HCT116 (cell line): ENCODE measurements at regions not wholly inside any gene's neighbourhood (a gene's known extent, or its start where the extent isn't known, plus 50 kb on each side); places are given as distances from the start of the nearest gene placed in this dataset.
"Not testable (repeated sequence)": the region's sequence is repeated elsewhere in the genome, so short reads cannot be mapped to it uniquely, and the experiment has no call there.

Source experiments
- EZH2 ChIP-seq: fragments of 200-600 bp; sonication (generic); IDR thresholded peaks from 2 replicates; pipeline ENCODE4 v1.6.1; 2017; ENCODE audit warnings: antibody characterized with exemption, mixed run types
- EZH2phosphoT487 ChIP-seq: fragments of 200-600 bp; IDR thresholded peaks from 2 replicates; pipeline ENCODE4 v1.6.1; 2018; ENCODE audit warnings: antibody characterized with exemption, borderline replicate concordance
- POLR2A ChIP-seq: IDR thresholded peaks from 2 replicates; pipeline ENCODE4 v1.7.0; 2011; ENCODE audit warnings: borderline replicate concordance; ENCODE audit not compliant: insufficient read depth, insufficient read length; ENCODE audit errors: extremely low read depth
- RAD21 ChIP-seq: IDR thresholded peaks from 2 replicates; pipeline ENCODE4 v1.6.1; 2012; ENCODE audit warnings: low read depth, mild to moderate bottlenecking
- REST ChIP-seq: IDR thresholded peaks from 2 replicates; pipeline ENCODE4 v1.6.1; 2012; ENCODE audit warnings: low read depth
- SIN3A ChIP-seq: IDR thresholded peaks from 2 replicates; pipeline ENCODE4 v1.6.1; 2012; ENCODE audit warnings: low read depth
- ZBTB33 ChIP-seq: IDR thresholded peaks from 2 replicates; pipeline ENCODE4 v1.6.1; 2011; ENCODE audit warnings: mild to moderate bottlenecking, low read length, moderate library complexity; ENCODE audit not compliant: insufficient replicate concordance; ENCODE audit errors: extremely low read depth
- ZFX ChIP-seq: fragments of 450-650 bp; IDR thresholded peaks from 2 replicates; pipeline ENCODE4 v1.6.1; 2017
- ZNF274 ChIP-seq: fragments of 200-500 bp; sonication (Bioruptor generic); IDR thresholded peaks from 2 replicates; pipeline ENCODE4 v1.6.1; 2014; ENCODE audit warnings: mild to moderate bottlenecking, low read depth, low read length, inconsistent platforms
- TF ChIP-seq, protein P1 (sequence below), 3 experiments: fragments of 200-600 bp in 1 of 3; sonication (generic) in 1 of 3; IDR thresholded peaks in 2 of 3; conservative IDR thresholded peaks in 1 of 3; 2 replicates each; pipeline ENCODE4 v1.5.1; 2012 to 2017; ENCODE audit warnings: low read depth in 2 of 3, low read length in 2 of 3, antibody characterized with exemption in 1 of 3, borderline replicate concordance in 1 of 3, control low read depth in 1 of 3, mild to moderate bottlenecking in 1 of 3, mixed read lengths in 1 of 3, mixed run types in 1 of 3, moderate library complexity in 1 of 3; ENCODE audit not compliant: insufficient read depth in 1 of 3
- TF ChIP-seq, protein P2 (sequence below): IDR thresholded peaks from 2 replicates; pipeline ENCODE4 v1.6.1; 2012

- TF ChIP-seq, protein P1, sequence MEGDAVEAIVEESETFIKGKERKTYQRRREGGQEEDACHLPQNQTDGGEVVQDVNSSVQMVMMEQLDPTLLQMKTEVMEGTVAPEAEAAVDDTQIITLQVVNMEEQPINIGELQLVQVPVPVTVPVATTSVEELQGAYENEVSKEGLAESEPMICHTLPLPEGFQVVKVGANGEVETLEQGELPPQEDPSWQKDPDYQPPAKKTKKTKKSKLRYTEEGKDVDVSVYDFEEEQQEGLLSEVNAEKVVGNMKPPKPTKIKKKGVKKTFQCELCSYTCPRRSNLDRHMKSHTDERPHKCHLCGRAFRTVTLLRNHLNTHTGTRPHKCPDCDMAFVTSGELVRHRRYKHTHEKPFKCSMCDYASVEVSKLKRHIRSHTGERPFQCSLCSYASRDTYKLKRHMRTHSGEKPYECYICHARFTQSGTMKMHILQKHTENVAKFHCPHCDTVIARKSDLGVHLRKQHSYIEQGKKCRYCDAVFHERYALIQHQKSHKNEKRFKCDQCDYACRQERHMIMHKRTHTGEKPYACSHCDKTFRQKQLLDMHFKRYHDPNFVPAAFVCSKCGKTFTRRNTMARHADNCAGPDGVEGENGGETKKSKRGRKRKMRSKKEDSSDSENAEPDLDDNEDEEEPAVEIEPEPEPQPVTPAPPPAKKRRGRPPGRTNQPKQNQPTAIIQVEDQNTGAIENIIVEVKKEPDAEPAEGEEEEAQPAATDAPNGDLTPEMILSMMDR (IDR thresholded peaks at IDR 0.05 in 2 of 3, conservative IDR thresholded peaks at IDR 0.05 in 1 of 3; ENCODE audit: borderline replicate concordance in 1 of 3, insufficient read depth in 1 of 3, low read depth in 2 of 3, low read length in 2 of 3), result not testable (repeated sequence)
- TF ChIP-seq EZH2phosphoT487, ZNF274, REST, SIN3A, POLR2A, EZH2, RAD21, ZFX, ZBTB33: not testable (repeated sequence)
- TF ChIP-seq, protein P2, sequence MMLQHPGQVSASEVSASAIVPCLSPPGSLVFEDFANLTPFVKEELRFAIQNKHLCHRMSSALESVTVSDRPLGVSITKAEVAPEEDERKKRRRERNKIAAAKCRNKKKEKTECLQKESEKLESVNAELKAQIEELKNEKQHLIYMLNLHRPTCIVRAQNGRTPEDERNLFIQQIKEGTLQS, result not testable (repeated sequence)
Observed at GRCh38 chr14:105768039-105768438, 241.7 kb downstream of the TMEM121 start.
